ENCODE measurements at regions not wholly inside any gene's neighbourhood (a gene's known extent, or its start where the extent isn't known, plus 50 kb on each side); places are given as distances from the start of the nearest gene placed in this dataset.
A peak's percentile ranks its signal among the peaks of the same experiment; 100 is the strongest.

- DNase-seq = no peak
Measured at GRCh38 chr10:52442576-52442975, 128.5 kb downstream of the DKK1 start.

DNA sequence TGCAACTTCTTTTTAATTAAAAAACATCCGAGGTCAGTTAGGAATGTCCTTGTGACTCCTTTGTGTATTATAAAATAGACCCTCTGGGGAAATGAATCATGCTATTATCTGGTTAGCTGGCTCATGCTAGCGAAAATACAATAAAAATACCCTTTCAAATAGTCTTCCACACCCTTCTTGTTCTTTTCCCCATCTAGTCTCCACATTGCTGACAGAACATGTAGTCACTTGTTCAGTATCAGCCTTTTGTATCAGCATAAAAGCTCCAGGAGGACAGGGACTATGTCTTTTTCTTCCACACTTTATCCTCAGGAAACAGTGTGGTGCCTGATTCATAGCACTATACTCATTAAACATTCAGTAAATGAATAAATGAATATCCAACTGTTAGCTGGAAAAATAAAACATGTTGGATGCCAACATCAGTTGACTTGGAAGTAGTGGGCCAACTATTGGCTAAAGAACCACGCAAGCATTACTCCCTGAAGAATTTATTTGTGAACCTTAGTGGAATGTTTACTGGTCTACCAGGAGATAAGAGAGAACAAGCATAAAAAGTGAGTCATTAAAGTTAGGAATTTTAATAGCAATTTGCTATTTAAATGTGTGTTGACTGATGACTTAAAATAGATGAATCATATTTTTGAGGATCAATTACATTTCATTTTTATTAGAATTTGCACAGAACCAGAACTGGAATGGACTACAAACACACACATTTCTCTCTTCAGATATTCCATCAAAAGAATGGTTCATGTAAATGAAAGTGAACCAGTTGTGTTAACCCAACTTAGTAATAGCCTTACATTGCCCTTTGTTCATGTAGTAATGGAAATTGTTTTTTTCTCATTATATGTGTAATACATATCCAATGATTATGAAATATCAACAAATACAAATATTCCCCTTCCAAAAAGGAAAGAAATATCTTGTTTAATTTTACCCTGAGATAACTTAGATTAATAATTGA is 129.6 kb downstream of the DKK1 start:
- no peak for DNase-seq

DNA sequence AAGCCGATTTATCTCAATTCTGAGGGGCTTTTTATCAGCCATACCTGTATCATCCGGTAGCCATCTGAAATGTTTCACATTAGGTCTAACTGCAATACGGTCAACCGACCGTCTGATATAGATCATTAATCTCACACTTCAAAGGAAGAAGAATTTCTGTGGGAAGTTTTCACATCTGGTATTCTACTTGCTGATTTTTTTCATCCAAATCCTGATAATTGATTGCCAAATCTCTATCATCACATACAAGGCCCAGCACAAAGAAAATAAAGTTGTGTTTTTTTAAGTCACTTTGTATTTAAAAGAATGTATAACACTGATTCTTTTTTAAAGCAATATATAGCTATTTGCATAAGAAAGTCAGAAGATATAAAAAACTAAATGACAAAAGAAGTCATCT is 132.3 kb downstream of the DKK1 start:
- no peak for DNase-seq

GRCh38 chr10:52447931-52448353 is 133.9 kb downstream of the DKK1 start:
- DNase-seq = no peak

DNA sequence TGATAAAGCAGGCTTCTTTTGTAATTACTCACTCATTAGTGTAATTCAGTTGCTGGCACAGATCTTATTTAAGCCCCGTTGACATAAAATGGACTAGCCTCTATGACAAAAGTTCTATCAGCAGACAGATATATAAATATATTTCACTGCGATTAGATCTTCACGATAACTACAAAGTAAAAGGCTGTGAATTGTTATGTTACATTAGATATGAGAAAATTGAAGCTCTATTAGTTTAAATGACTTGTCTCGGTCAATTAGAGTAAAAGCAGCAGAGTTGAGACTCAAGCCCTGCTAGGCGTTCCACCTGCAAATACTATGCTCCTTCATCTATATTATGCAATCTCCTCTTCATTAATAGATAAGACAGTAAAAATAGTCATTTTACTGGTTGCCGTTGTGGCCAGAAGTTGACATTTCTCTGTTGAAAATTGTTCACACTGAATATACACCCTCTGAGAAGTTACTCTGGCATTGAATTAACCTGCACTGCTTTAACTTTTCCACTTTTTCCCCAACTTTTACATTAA is 136.7 kb downstream of the DKK1 start:
- DNase-seq = no peak

- no peak for DNase-seq
Measured at GRCh38 chr10:52451817-52452216, 137.7 kb downstream of the DKK1 start.

DNA sequence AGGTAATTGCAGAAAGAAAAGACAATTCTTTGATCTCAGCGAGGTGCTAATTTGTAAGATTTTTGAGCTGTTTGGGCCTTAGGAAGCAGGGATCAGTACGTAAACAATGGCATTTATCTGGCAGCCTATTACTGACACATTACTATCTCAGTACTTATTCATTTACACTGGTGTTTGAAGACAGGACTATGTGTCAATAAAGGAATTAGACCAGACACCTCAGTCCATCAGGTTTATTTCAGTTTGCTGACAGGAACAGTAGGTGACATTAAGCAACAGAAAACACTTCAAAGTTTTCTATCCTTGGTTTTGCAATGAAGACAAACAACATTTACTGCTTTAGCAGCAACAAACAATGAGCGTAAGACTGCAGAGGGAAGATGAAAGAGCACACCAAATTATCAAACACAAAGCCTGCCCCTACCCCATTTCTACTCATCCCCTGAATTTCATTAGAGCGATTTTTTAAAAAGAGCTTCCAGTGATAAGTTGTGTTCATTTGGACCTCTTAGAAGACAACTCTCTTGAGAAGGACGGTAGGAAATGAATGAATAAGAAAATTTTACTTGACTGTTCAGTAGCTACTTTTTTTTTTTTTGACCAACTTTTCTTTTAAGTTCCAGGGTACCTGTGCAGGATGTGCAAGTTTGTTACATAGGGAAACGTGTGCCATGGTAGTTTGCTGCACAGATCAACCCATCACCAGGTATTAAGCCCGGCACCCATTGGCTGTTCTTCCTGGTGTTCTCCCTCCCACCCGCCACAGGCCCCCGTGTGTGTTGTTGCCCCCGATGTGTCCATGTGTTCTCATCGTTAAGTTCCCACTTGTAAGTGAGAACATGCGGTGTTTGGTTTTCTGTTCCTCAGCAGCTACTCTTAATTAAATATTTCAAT is 138.8 kb downstream of the DKK1 start:
- DNase-seq = no peak

DNA sequence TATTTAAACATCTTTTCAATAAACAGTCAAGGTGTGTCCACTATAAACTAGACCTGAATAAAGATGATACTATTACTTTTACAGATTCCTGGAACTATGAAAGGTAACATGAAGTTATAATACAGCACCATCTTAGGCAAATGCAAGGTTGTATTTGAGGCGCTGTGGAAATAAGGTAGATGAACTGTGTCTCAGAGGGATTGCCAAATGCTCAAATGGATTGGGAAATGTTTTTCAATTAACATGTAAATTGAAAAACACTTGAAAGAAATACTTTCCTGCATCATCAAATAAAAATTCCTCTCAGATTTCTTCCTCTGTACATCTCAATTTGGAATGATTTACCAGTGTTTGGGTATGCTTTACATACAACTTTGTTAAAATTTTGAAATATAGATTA is 139.4 kb downstream of the DKK1 start:
- no peak for DNase-seq

GRCh38 chr10:52454491-52454890 is 140.4 kb downstream of the DKK1 start:
- peak; percentile 66 for DNase-seq

GRCh38 chr10:52455098-52455497 is 141.0 kb downstream of the DKK1 start:
- DNase-seq = no peak

DNA sequence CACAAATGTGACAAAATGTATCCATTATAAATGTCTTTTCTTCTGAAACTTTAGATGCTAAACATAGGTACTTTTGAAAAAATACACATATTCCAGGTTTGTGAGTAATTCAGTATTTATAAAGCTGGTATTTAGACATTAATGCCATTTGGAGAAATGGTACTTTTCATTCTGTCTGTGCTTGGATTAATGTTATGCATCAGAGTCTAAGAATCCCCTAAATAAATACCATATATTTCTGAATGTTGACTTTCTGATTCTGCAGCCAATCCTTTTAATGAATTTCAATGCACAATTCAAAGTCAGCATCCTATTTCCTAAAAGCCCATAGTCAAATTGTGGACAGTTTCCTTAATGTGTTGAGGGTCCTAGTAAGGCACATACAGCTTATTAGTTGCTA is 145.0 kb downstream of the DKK1 start:
- no peak for DNase-seq

- DNase-seq = peak; percentile 28
Measured at GRCh38 chr10:52463826-52464225, 149.7 kb downstream of the DKK1 start.

GRCh38 chr10:52464368-52465124 is 150.5 kb downstream of the DKK1 start:
- no peak for DNase-seq

GRCh38 chr10:52465202-52465601 is 151.1 kb downstream of the DKK1 start:
- no peak for DNase-seq

- no peak for DNase-seq
Measured at GRCh38 chr10:52466464-52466863, 152.4 kb downstream of the DKK1 start.

- no peak for DNase-seq
Measured at GRCh38 chr10:52469970-52470705, 156.1 kb downstream of the DKK1 start.

DNA sequence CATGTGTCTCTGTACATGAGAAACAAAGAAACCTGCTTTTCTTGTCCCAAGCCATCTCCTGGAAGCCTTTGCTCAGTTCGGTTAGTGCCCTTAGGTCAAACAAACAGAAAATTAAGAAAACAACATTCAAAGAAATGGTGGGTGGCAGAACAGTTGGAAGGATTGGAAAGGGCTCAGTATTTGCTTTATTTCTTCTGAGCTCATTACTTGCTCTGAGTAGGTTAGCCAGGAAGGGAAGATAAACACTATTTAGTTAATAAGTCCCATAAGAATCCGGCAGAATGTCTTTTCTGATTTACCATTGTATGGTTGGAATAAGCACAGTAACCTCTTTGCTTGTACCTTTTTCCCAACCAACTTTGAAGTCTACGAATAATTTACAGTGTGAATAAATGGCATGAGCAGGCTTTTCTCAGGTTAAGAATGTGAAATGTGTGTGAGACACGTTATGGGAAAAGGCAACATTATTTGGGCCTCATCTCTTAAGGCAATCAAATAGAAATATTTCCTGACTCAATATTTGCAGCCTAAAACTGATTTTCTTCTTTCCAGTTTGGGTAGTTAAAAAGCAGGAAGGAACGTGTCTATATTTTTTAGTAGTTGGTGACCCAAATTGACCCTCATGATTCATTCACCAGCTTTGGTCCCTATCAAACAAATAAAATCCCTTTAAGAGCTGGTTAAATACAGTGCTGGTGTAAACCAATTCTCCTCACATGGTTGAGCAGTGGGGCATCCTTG is 158.5 kb downstream of the DKK1 start:
- no peak for DNase-seq

DNA sequence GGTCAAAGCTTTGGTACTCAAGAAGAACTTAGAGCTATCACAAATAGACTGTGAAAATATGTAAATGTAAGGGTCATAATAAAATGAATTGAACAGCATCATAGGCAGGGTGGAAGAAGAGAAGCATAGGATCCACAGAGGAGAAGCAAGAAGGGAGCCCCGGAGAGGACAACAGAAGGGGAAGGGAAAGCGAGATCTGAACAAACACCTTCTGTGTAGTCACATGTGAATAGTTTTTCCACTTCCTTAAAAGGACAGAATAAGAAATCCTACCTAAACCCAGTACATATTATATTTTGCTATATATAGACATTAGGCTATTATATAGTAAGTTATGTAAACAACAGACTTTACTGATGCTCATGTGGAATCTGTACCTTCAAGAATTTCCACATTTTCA is 160.2 kb downstream of the DKK1 start:
- no peak for DNase-seq

GRCh38 chr10:52477305-52477704 is 163.2 kb downstream of the DKK1 start:
- no peak for DNase-seq

DNA sequence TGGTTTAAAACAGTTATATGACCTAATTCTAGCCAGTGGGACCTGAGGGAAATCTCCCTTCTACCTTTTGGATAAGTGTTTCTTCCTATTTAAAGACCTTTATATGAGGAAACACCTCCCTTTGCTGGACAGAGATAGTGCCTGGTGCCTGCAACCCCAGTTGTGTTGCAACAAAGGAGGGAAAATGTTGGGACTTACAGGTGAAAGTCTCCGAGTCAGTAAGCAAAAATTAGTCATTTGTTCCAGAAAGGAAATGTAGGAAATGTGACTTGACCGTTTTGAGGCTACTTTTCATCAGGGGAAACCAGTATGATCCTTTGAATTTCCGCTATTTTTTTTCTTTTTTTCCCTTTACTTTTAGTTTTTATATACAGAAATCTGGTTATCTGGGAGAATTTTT is 165.5 kb downstream of the DKK1 start:
- no peak for DNase-seq

GRCh38 chr10:52481986-52482555 is 168.0 kb downstream of the DKK1 start:
- no peak for DNase-seq
